ENCODE measurements at regions not wholly inside any gene's neighbourhood (a gene's known extent, or its start where the extent isn't known, plus 50 kb on each side); places are given as distances from the start of the nearest gene placed in this dataset.

DNA sequence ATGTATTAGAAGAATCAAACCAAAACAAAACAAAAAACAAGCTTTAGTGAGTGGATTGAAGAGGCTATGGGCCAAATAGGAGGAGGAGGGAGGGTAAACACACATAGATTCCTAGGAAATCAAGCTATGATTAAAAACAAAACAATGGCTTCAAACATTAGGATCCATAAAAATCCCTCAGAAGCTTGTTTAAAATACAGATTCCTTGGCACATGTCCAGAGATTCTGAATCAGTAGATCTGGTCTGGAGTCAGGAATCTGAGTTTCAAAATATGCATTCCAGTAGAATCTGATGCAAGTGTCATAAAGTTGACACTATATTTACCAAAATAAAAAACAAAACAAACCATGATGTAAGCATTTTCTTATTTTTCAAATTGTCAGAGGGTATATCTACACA is 692.8 kb upstream of the SGCG start:
- TF ChIP-seq, protein P1, sequence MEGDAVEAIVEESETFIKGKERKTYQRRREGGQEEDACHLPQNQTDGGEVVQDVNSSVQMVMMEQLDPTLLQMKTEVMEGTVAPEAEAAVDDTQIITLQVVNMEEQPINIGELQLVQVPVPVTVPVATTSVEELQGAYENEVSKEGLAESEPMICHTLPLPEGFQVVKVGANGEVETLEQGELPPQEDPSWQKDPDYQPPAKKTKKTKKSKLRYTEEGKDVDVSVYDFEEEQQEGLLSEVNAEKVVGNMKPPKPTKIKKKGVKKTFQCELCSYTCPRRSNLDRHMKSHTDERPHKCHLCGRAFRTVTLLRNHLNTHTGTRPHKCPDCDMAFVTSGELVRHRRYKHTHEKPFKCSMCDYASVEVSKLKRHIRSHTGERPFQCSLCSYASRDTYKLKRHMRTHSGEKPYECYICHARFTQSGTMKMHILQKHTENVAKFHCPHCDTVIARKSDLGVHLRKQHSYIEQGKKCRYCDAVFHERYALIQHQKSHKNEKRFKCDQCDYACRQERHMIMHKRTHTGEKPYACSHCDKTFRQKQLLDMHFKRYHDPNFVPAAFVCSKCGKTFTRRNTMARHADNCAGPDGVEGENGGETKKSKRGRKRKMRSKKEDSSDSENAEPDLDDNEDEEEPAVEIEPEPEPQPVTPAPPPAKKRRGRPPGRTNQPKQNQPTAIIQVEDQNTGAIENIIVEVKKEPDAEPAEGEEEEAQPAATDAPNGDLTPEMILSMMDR (optimal IDR thresholded peaks at IDR 0.05 in 1 of 3, IDR thresholded peaks at IDR 0.05 in 1 of 3, conservative IDR thresholded peaks at IDR 0.05 in 1 of 3; ENCODE audit: extremely low read depth in 1 of 3, insufficient read depth in 2 of 3, low read length in 3 of 3): no peak
- no peak for TF ChIP-seq EZH2 (IDR thresholded peaks at IDR 0.05; ENCODE audit: low read length)

All from keratinocyte (primary cell).